H9 (cell line): ENCODE measurements at regions not wholly inside any gene's neighbourhood (a gene's known extent, or its start where the extent isn't known, plus 50 kb on each side); places are given as distances from the start of the nearest gene placed in this dataset.

Experiments used
- DNase-seq: peaks from one replicate; pipeline ENCODE4 v3.0.0-alpha.2; 2017
- H2AFZ ChIP-seq: one replicate; pipeline ENCODE4 v1.6.1; 2013; ENCODE audit warnings: mild to moderate bottlenecking, low read length, control low read depth, moderate library complexity
- H2AK5ac ChIP-seq: 2 replicates; pipeline ENCODE4 v1.6.1; 2013; ENCODE audit warnings: low read length, control low read depth, mixed read lengths; ENCODE audit not compliant: insufficient read length
- H2BK120ac ChIP-seq: one replicate; pipeline ENCODE4 v1.6.1; 2013; ENCODE audit warnings: low read depth, mild to moderate bottlenecking, low read length, control low read depth, inconsistent platforms; ENCODE audit not compliant: poor library complexity, severe bottlenecking
- H2BK12ac ChIP-seq: 2 replicates; pipeline ENCODE4 v1.6.1; 2013; ENCODE audit warnings: low read length, control low read depth, mixed read lengths, low read depth; ENCODE audit not compliant: insufficient read length
- H2BK15ac ChIP-seq: 2 replicates; pipeline ENCODE4 v1.6.1; 2013; ENCODE audit warnings: low read depth, low read length, control low read depth
- H2BK20ac ChIP-seq: one replicate; pipeline ENCODE4 v1.6.1; 2013; ENCODE audit warnings: low read depth, mild to moderate bottlenecking, low read length, control low read depth, inconsistent platforms; ENCODE audit not compliant: poor library complexity, severe bottlenecking
- H2BK5ac ChIP-seq: 2 replicates; pipeline ENCODE4 v1.6.1; 2013; ENCODE audit warnings: low read length, control low read depth, mixed read lengths; ENCODE audit not compliant: insufficient read length
- H3K14ac ChIP-seq: 2 replicates; pipeline ENCODE4 v1.6.1; 2013; ENCODE audit warnings: low read length, control low read depth; ENCODE audit not compliant: insufficient read depth
- H3K18ac ChIP-seq: 2 replicates; pipeline ENCODE4 v1.6.1; 2013; ENCODE audit warnings: low read depth, mild to moderate bottlenecking, mixed read lengths, low read length, control low read depth; ENCODE audit not compliant: insufficient read length
- H3K23ac ChIP-seq: 2 replicates; pipeline ENCODE4 v1.6.1; 2013; ENCODE audit warnings: low read length, control low read depth, mixed read lengths, low read depth; ENCODE audit not compliant: insufficient read length
- H3K23me2 ChIP-seq: 2 replicates; pipeline ENCODE4 v1.6.1; 2013; ENCODE audit warnings: low read depth, mild to moderate bottlenecking, mixed read lengths, low read length, control low read depth; ENCODE audit not compliant: insufficient read length, poor library complexity, severe bottlenecking
- H3K27ac ChIP-seq: 2 replicates; pipeline ENCODE4 v1.5.1; 2013; ENCODE audit warnings: low read length, control low read depth, mixed read lengths, low read depth; ENCODE audit not compliant: insufficient read length
- H3K27me3 ChIP-seq: 2 replicates; pipeline ENCODE4 v1.6.1; 2013; ENCODE audit warnings: low read length, control low read depth, inconsistent platforms; ENCODE audit not compliant: insufficient read depth
- H3K4ac ChIP-seq: 2 replicates; pipeline ENCODE4 v1.6.1; 2013; ENCODE audit warnings: low read depth, mild to moderate bottlenecking, control low read depth, inconsistent platforms, low read length, moderate library complexity
- H3K4me1 ChIP-seq: 2 replicates; pipeline ENCODE4 v1.6.1; 2013; ENCODE audit warnings: low read length, control low read depth, inconsistent platforms; ENCODE audit not compliant: insufficient read depth
- H3K4me2 ChIP-seq: 2 replicates; pipeline ENCODE4 v1.6.1; 2013; ENCODE audit warnings: low read length, control low read depth, mixed read lengths; ENCODE audit not compliant: insufficient read length, insufficient read depth
- H3K56ac ChIP-seq: 2 replicates; pipeline ENCODE4 v1.6.1; 2013; ENCODE audit warnings: low read depth, mild to moderate bottlenecking, mixed read lengths, low read length, control low read depth; ENCODE audit not compliant: insufficient read length
- H3K79me1 ChIP-seq: 2 replicates; pipeline ENCODE4 v1.6.1; 2013; ENCODE audit warnings: low read depth, mild to moderate bottlenecking, moderate library complexity, low read length, control low read depth, inconsistent platforms; ENCODE audit not compliant: insufficient read depth, poor library complexity, severe bottlenecking
- H3K79me2 ChIP-seq: 2 replicates; pipeline ENCODE4 v1.6.1; 2013; ENCODE audit warnings: low read length, control low read depth, inconsistent platforms; ENCODE audit not compliant: insufficient read depth
- H3K9ac ChIP-seq: 2 replicates; pipeline ENCODE4 v1.6.1; 2013; ENCODE audit warnings: low read length, control low read depth, mixed read lengths; ENCODE audit not compliant: insufficient read length; ENCODE audit errors: extremely low read depth
- H3K9me3 ChIP-seq: one replicate; pipeline ENCODE4 v1.6.1; 2013; ENCODE audit warnings: low read depth, low read length, inconsistent platforms; ENCODE audit not compliant: control insufficient read depth
- H3T11ph ChIP-seq: one replicate; pipeline ENCODE4 v1.6.1; 2013; ENCODE audit warnings: mild to moderate bottlenecking, low read length, control low read depth, inconsistent platforms
- H4K20me1 ChIP-seq: one replicate; pipeline ENCODE4 v1.6.1; 2013; ENCODE audit not compliant: control insufficient read depth, insufficient read length, insufficient read depth
- H4K5ac ChIP-seq: 2 replicates; pipeline ENCODE4 v1.6.1; 2013; ENCODE audit warnings: low read depth, mild to moderate bottlenecking, mixed read lengths, low read length, control low read depth; ENCODE audit not compliant: insufficient read length
- H4K8ac ChIP-seq: replicated peaks from 2 replicates; pipeline ENCODE4 v1.6.1; 2013; ENCODE audit warnings: low read length, control low read depth, mixed read lengths, low read depth; ENCODE audit not compliant: insufficient read length
- H4K91ac ChIP-seq: 2 replicates; pipeline ENCODE4 v1.6.1; 2013; ENCODE audit warnings: low read depth, mild to moderate bottlenecking, moderate library complexity, mixed read lengths, low read length, control low read depth; ENCODE audit not compliant: insufficient read length
- H3K27ac Mint-ChIP-seq, 3 experiments: 2 replicates in 2 of 3; 3 replicates in 1 of 3; pipeline ENCODE4 v1.8.0; 2020 to 2021; ENCODE audit warnings: mixed read lengths in 3 of 3, mild to moderate bottlenecking in 1 of 3, moderate library complexity in 1 of 3
- H3K27me3 Mint-ChIP-seq: 2 replicates; pipeline ENCODE4 v1.8.0; 2021; ENCODE audit warnings: low read depth, mild to moderate bottlenecking, moderate library complexity, mixed read lengths
- H3K36me3 Mint-ChIP-seq, 3 experiments: 2 replicates in 2 of 3; 3 replicates in 1 of 3; pipeline ENCODE4 v1.8.0; 2020 to 2021; ENCODE audit warnings: low read depth in 3 of 3, mixed read lengths in 3 of 3; ENCODE audit not compliant: insufficient read depth in 1 of 3
- H3K4me1 Mint-ChIP-seq, 2 experiments: 2 replicates each; pipeline ENCODE4 v1.8.0; 2020; ENCODE audit warnings: mixed read lengths in 2 of 2
- H3K4me3 Mint-ChIP-seq, 2 experiments: 2 replicates in 1 of 2; 3 replicates in 1 of 2; pipeline ENCODE4 v1.8.0; 2020 to 2021; ENCODE audit warnings: mild to moderate bottlenecking in 2 of 2, mixed read lengths in 2 of 2, moderate library complexity in 1 of 2
- H3K9me3 Mint-ChIP-seq, 2 experiments: 2 replicates in 1 of 2; 3 replicates in 1 of 2; pipeline ENCODE4 v1.8.0; 2020; ENCODE audit warnings: mild to moderate bottlenecking in 2 of 2, mixed read lengths in 2 of 2, moderate library complexity in 1 of 2
- WGBS: extraction: QIAGEN DNeasy Blood & Tissue Kit; methylation state at CpG from one replicate; pipeline ENCODE4 v1.1.7; 2013; ENCODE audit warnings: missing lambda C conversion rate, low lambda C conversion rate, mixed read lengths; ENCODE audit not compliant: insufficient read length; ENCODE audit errors: extremely low coverage; 5-methylcytosine and 5-hydroxymethylcytosine counted together
- TF ChIP-seq, protein P1 (sequence below): fragments of 200-600 bp; sonication (generic); conservative IDR thresholded peaks from 3 replicates; pipeline ENCODE4 v1.8.0; 2021; ENCODE audit warnings: antibody characterized with exemption, mild to moderate bottlenecking

DNA sequence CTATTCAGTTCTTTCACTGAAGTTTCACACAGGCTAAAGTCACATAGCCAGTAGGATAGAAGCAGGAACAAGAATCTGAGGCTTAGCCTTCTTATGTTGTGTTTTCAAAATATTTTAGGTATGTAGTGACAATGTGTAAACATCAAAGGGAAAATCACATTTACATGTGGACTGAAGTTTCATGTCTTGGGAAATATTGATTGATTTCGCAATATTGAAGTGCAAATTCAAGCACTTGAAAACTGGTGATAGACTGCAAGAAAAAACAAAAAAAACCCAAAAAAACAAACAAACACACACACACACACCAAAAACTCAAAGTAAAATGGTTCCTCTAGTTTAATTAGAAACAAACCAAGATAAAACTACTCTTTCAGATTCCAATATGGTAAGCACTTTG, 773.3 kb downstream of the PDCD6IP start:
- H3K9me3 ChIP-seq, result no peaks in the 10 kb centered on the region
- Mint-ChIP-seq H3K27me3 (no peaks in the 10 kb centered on the region), H3K36me3 (no peaks in the 10 kb centered on the region), H3K4me1 (peaks cover 6 to 10% of the 10 kb centered on the region in 2 experiments), H3K4me3 (no peak overlapping the region), H3K27ac (no peak overlapping the region), H3K9me3 (no peaks in the 10 kb centered on the region)
- no peak overlapping the region for H4K5ac ChIP-seq
- no peak overlapping the region for H2BK20ac ChIP-seq
- no peak overlapping the region for H3T11ph ChIP-seq
- DNase-seq, result no peak
- no peaks in the 10 kb centered on the region for H3K4me1 ChIP-seq
- no peak overlapping the region for H4K91ac ChIP-seq
- no peak overlapping the region for H3K4me2 ChIP-seq
- H2BK15ac ChIP-seq, result no peak overlapping the region
- no peak overlapping the region for H2BK5ac ChIP-seq
- no peak overlapping the region for H4K8ac ChIP-seq
- no peak overlapping the region for H3K27ac ChIP-seq
- H3K4ac ChIP-seq, result no peak overlapping the region
- H3K27me3 ChIP-seq, result no peaks in the 10 kb centered on the region
- H3K23me2 ChIP-seq, result no peaks in the 10 kb centered on the region
- H2BK12ac ChIP-seq, result no peak overlapping the region
- H3K18ac ChIP-seq, result no peak overlapping the region
- H4K20me1 ChIP-seq, result no peaks in the 10 kb centered on the region
- H3K79me2 ChIP-seq, result no peaks in the 10 kb centered on the region
- H2BK120ac ChIP-seq, result no peak overlapping the region
- H3K56ac ChIP-seq, result no peak overlapping the region
- no peak overlapping the region for H3K9ac ChIP-seq
- no peak overlapping the region for H2AK5ac ChIP-seq
- WGBS, result no CpG with 5 or more reads among the region's 1 CpG
- no peak overlapping the region for H3K14ac ChIP-seq
- no peak overlapping the region for H3K23ac ChIP-seq
- no peak overlapping the region for H2AFZ ChIP-seq
- TF ChIP-seq, protein P1, sequence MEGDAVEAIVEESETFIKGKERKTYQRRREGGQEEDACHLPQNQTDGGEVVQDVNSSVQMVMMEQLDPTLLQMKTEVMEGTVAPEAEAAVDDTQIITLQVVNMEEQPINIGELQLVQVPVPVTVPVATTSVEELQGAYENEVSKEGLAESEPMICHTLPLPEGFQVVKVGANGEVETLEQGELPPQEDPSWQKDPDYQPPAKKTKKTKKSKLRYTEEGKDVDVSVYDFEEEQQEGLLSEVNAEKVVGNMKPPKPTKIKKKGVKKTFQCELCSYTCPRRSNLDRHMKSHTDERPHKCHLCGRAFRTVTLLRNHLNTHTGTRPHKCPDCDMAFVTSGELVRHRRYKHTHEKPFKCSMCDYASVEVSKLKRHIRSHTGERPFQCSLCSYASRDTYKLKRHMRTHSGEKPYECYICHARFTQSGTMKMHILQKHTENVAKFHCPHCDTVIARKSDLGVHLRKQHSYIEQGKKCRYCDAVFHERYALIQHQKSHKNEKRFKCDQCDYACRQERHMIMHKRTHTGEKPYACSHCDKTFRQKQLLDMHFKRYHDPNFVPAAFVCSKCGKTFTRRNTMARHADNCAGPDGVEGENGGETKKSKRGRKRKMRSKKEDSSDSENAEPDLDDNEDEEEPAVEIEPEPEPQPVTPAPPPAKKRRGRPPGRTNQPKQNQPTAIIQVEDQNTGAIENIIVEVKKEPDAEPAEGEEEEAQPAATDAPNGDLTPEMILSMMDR, result no peak
- H3K79me1 ChIP-seq, result no peaks in the 10 kb centered on the region
